NCI-H345 treated with DMSO at 0.1 percent for 48 hours (cell line): ENCODE measurements at regions not wholly inside any gene's neighbourhood (a gene's known extent, or its start where the extent isn't known, plus 50 kb on each side); places are given as distances from the start of the nearest gene placed in this dataset.
"Not testable (repeated sequence)": the region's sequence is repeated elsewhere in the genome, so short reads cannot be mapped to it uniquely, and the experiment has no call there.

Experiments used
- DNase-seq: peaks from one replicate; lab custom pipeline; 2025; ENCODE audit not compliant: unreplicated experiment; lab: John Stamatoyannopoulos, UW

GRCh38 chr5:1596462-1597092 is 72.8 kb upstream of the LPCAT1 start:
- not testable (repeated sequence) for DNase-seq

GRCh38 chr5:1594357-1595106 is 70.8 kb upstream of the LPCAT1 start:
- DNase-seq = peak; percentile 21

GRCh38 chr5:1593903-1594356 is 70.2 kb upstream of the LPCAT1 start:
- no peak for DNase-seq

GRCh38 chr5:1588071-1588694 is 64.4 kb upstream of the LPCAT1 start:
- not testable (repeated sequence) for DNase-seq

GRCh38 chr5:1583081-1583875 is 59.5 kb upstream of the LPCAT1 start:
- not testable (repeated sequence) for DNase-seq

GRCh38 chr5:1579389-1579788 is 55.6 kb upstream of the LPCAT1 start:
- DNase-seq = not testable (repeated sequence)

- not testable (repeated sequence) for DNase-seq
These were observed 53.1 kb upstream of the LPCAT1 start for GRCh38 chr5:1576851-1577250.

- not testable (repeated sequence) for DNase-seq
These were observed 52.4 kb upstream of the LPCAT1 start for GRCh38 chr5:1575991-1576714.

GRCh38 chr5:1575491-1575890 is 51.7 kb upstream of the LPCAT1 start:
- DNase-seq = not testable (repeated sequence)

GRCh38 chr5:1574023-1574318 is 50.2 kb upstream of the LPCAT1 start:
- DNase-seq = not testable (repeated sequence)

GRCh38 chr5:1573217-1574022 is 49.7 kb upstream of the LPCAT1 start:
- not testable (repeated sequence) for DNase-seq
